Stimulated activated naive CD4-positive, alpha-beta T cell treated with Interleukin-2 at 50 U/mL for 16 hours (primary cell): ENCODE measurements at regions not wholly inside any gene's neighbourhood (a gene's known extent, or its start where the extent isn't known, plus 50 kb on each side); places are given as distances from the start of the nearest gene placed in this dataset.

Experiments used
- DNase-seq: peaks from one replicate; lab custom pipeline; 2025; lab: John Stamatoyannopoulos, UW

- no peak for DNase-seq
Observed at GRCh38 chr2:146295080-146295670, 1549.7 kb upstream of the ACVR2A start.

GRCh38 chr2:146287281-146287680 lies 1557.5 kb upstream of the ACVR2A start:
- DNase-seq: no peak

- DNase-seq: no peak
Observed at GRCh38 chr2:146278881-146279280, 1565.9 kb upstream of the ACVR2A start.

GRCh38 chr2:146271131-146271831 lies 1573.5 kb upstream of the ACVR2A start:
- no peak for DNase-seq

- DNase-seq: no peak
Observed at GRCh38 chr2:146270618-146271017, 1574.2 kb upstream of the ACVR2A start.

- DNase-seq: no peak
Observed at GRCh38 chr2:146267093-146267492, 1577.7 kb upstream of the ACVR2A start.

GRCh38 chr2:146265656-146266055 lies 1579.2 kb upstream of the ACVR2A start:
- DNase-seq: no peak

GRCh38 chr2:146262606-146263005 lies 1582.2 kb upstream of the ACVR2A start:
- no peak for DNase-seq

- DNase-seq: no peak
Observed at GRCh38 chr2:146260551-146260950, 1584.3 kb upstream of the ACVR2A start.

GRCh38 chr2:146259816-146260215 lies 1585.0 kb upstream of the ACVR2A start:
- DNase-seq: no peak

- DNase-seq: no peak
Observed at GRCh38 chr2:146258071-146258470, 1586.8 kb upstream of the ACVR2A start.

- DNase-seq: no peak
Observed at GRCh38 chr2:146252119-146252518, 1592.7 kb upstream of the ACVR2A start.

- no peak for DNase-seq
Observed at GRCh38 chr2:146251328-146251727, 1593.5 kb upstream of the ACVR2A start.

GRCh38 chr2:146246736-146247523 lies 1597.9 kb upstream of the ACVR2A start:
- DNase-seq: no peak

GRCh38 chr2:146246002-146246735 lies 1598.7 kb upstream of the ACVR2A start:
- no peak for DNase-seq

GRCh38 chr2:146244830-146245229 lies 1600.0 kb upstream of the ACVR2A start:
- no peak for DNase-seq

- DNase-seq: no peak
Observed at GRCh38 chr2:146244131-146244530, 1600.7 kb upstream of the ACVR2A start.

GRCh38 chr2:146241023-146241422 lies 1603.8 kb upstream of the ACVR2A start:
- DNase-seq: no peak

GRCh38 chr2:146240391-146240790 lies 1604.4 kb upstream of the ACVR2A start:
- DNase-seq: no peak

GRCh38 chr2:146239392-146240135 lies 1605.3 kb upstream of the ACVR2A start:
- DNase-seq: no peak

GRCh38 chr2:146238254-146238966 lies 1606.4 kb upstream of the ACVR2A start:
- DNase-seq: no peak
